LoVo (cell line): ENCODE measurements at regions not wholly inside any gene's neighbourhood (a gene's known extent, or its start where the extent isn't known, plus 50 kb on each side); places are given as distances from the start of the nearest gene placed in this dataset.
"Not testable (repeated sequence)": the region's sequence is repeated elsewhere in the genome, so short reads cannot be mapped to it uniquely, and the experiment has no call there.

Source experiments
- DNase-seq: peaks from one replicate; pipeline ENCODE4 v3.0.0-alpha.2; 2016; ENCODE audit warnings: low spot score

DNA sequence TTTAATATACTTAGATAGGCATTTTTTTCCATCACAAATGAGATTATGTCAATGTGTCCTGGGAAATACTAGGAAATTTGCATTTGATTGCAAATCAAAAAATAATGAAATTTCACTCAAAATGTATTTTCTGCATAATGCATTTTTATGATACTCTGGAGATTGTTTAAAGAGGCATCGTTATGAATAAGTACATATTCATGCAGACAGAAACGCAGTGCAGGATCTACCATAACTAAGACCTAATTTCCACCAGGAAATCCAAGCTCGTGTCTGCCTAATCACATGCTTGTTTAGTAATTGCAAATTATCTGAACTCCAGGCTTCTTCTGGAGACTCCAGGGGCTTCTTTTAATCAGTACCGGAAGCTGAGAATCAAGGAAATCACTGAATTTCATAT lies 163.5 kb upstream of the MXRA5 start:
- DNase-seq = no peak

DNA sequence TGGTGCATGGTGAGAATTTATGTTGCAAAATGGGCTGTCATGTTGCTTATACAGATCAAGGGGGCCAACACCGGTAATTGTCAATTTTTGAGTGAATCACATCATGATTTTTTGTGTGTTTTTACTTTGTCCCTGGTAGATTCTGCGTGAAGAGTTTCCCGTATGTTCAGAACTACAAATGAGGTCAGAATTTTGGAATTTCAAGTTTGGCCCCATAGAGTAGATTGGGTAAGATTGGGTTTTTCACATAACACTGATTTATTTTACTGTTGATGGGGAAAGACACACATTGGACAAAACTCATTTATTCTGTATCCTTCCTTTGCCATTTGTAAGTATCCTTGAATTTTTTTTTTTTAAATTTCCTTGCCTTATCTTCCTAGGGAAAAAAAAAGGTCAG lies 158.5 kb upstream of the MXRA5 start:
- DNase-seq = no peak

DNA sequence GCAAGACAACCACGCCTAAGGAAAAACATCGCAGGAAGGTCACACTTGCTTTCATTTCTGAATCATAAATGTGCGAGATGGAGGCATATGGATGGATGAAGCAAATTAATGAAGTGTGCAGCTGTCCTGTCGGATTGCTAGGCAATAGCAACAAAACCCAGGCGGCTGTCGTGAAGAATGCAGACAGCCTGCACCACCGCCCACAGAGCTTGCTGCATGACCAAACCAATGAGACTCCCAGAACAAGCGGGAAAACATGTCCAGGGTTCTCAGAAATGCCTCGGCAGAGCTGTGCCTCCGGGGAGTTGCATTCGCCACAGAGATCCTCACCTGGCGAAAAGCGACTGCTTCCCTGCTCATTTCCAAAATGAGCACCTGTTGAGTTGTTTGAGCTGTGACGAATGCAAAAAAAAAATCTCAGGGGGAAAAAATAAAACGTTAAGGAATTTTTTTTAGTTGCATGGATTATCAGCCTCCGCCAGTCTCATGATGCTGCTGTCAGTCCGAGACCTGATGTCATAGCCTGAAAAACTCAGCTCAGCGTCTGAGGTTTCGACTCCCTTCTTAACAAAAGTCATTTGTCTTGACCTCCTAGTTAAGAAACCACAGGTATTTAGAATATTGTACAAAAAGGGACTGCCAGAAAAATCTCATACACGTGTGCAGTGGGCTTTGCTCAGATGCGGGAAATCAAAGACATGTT lies 155.5 kb upstream of the MXRA5 start:
- DNase-seq = no peak

DNA sequence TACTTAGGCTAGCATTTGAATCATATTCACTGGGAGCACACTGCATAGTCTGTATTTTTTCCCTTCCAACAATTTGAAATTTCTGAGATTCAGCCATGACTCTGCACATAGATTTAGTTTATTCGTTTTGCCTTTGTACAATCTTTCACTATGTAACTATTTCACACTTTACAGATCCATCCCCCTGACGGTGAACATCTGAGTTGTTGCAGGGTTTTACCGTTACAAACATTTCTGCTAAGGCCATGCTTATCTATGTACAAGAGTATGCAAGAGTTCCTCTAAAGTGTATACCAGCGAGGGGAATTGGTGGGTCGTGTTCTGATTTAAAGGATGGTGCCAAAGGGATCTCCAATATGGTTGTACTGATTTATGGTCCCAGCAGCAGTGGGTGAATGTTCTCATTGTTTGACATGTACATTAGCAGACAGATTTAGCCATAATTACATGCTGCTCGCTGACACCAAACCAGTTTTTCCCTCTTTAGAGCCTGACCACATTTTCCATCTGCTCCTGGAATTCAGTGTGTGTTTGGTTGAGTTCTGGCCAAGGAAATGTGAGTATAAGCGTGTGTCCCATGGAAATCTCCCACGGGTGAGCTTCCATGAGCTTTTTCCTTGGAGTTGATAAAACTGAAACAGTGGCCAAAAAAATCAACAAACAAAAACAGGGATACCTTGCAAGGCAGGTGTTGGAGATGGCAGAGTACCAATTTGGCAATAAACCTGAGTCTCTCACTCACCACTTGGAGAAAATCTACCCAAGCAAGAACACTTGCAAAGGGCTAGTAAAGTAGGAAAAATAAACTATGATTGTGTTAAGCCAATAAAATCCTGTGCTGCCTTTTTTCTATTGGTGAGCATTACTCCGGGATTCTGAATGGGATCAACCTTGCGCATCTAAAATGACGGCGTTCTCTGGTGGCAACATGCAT lies 149.7 kb upstream of the MXRA5 start:
- DNase-seq = not testable (repeated sequence)

DNA sequence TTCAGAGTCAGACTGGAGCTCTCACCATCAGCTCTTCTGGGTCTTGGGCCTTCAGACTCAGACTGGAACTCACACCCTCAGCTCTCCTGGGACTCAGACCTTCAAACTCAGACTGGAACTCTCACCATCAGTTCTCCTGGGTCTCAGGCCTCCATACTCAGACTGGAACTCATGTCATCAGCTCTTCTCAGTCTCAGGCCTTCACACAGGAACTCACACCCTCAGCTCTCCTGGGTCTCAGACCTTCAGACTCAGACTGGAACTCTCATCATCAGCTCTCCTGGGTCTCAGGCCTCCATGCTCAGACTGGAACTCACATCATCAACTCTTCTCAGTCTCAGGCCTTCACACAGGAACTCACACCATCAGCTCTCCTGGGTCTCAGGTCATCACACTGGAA lies 147.2 kb upstream of the MXRA5 start:
- DNase-seq = no peak

DNA sequence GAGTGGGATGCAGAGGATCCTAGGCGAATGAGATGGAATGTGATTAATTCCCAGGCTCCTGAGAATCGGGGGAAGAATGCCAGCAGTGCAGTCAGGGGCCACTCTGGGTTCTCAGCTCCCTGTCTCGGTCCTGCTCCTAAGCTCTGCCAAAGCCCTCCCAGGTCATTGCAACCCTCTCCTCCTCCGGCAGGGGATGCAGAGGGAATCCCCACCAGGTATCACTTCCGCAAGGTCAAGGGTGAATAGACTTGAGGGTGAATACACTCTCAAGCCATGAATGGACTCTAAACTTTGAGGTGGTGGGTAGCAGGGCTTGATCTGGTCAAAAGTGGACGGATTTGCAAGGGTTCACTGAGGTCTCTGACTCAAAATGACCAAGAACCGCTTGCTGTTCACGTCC lies 139.3 kb upstream of the MXRA5 start:
- DNase-seq = no peak

DNA sequence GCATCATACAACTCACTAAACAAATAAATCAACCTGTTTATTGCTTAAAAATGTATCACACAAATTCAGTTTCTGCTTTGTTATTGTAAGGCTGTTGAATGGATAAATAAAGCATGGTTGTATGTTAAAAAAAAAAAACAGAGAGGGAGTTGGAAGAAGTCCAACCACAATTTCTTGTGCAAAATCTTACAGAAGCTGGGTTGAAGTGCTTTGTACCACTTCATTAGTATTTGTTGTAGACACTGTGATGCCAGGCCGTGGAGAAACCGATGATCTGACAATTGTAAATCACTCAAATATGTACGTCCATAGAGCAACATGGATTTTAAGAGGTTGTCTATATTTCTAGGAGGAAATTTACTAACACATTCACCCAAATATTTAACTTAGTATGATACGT lies 132.6 kb upstream of the MXRA5 start:
- DNase-seq = no peak

DNA sequence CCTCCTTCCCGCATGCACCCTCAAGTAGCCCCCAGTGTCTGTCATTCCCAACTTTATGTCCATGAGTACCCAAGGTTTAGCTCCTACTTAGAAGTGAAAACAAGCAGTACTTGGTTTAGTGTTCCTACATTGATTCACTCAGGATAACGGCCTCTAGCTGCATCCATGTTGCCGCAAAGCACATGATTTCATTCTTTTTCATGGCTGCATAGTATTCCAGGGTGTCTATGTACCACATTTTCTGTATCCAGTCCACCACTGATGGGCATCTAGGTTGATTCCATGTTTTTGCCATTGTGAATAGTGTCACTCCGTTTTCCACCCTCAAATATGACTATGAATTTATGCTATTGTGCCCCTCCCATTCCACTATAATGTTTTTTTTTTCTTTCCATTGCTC lies 130.5 kb upstream of the MXRA5 start:
- DNase-seq = no peak

DNA sequence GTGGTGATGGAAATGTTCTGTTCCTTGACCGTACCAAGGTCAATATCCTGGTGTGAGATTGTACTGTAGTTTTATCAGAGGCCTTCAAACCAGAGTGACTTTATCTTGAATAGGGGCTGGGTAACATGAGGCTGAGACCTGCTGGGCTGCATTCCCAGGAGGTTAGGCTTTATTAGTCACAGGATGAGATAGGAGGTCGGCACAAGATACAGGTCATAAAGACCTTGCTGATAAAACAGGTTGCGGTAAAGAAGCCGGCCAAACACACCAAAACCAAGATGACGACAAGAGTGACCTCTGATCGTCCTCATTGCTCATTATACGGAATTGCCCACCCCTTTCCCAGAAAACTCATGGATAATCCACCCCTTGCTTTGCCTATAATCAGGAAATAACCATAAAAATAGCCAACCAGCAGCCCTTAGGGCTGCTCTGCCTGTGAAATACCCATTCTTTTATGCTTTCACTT lies 123.8 kb upstream of the MXRA5 start:
- peak; percentile 48 for DNase-seq

DNA sequence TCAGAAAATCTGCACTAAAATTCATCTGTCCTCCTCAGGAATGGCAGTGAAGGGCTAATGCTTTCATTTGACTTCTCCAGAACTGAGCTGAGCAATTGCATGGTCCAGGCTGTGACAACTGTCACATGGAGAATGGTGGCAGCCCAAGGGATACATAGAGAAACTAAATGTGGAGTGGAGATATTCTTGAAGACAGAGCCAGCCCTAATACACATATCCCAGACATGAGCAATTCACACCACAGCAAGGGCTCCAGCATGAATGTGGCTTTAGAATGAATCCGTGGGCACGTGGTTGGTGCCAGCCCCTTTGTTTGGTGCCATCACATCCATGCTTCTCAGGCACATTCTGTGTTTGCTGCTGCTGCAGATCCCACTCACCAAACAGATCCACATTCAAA lies 121.6 kb upstream of the MXRA5 start:
- no peak for DNase-seq

DNA sequence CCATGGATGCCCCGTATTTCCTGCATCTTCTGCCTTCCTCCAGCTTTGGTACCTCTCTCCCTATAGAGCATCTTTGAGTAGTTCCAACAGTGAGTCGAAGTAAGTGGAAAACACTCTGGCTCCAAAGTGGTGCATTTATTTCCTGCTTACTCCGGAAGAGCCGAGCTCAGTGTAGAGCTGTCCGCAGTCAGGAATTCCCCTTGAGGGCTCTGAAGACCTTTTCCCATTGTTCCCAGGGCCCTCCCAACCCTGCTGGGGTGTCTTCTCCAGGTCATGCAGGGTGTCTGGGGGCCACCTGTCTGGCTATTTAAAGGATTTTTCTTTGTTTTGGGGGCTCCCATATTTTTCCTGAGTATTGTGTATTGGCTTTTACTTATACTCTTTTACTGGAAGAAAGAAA lies 118.6 kb upstream of the MXRA5 start:
- DNase-seq = no peak

DNA sequence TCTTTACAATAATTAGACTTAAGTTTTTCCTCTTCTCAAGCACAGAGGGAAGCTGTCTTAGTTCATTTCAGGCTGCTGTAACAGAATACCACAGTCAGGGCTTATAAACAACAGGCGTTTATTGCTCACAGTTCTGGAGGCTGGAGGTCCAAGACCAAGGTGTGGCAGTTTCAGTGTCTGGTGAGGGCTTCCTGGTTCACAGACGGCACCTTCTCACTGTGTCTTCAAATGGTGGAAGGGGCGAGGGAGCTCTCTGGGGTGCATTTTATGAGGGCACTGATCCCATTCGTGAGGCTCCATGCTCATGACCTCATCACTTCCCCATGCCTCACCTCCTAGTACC lies 115.7 kb upstream of the MXRA5 start:
- DNase-seq = peak; percentile 20

DNA sequence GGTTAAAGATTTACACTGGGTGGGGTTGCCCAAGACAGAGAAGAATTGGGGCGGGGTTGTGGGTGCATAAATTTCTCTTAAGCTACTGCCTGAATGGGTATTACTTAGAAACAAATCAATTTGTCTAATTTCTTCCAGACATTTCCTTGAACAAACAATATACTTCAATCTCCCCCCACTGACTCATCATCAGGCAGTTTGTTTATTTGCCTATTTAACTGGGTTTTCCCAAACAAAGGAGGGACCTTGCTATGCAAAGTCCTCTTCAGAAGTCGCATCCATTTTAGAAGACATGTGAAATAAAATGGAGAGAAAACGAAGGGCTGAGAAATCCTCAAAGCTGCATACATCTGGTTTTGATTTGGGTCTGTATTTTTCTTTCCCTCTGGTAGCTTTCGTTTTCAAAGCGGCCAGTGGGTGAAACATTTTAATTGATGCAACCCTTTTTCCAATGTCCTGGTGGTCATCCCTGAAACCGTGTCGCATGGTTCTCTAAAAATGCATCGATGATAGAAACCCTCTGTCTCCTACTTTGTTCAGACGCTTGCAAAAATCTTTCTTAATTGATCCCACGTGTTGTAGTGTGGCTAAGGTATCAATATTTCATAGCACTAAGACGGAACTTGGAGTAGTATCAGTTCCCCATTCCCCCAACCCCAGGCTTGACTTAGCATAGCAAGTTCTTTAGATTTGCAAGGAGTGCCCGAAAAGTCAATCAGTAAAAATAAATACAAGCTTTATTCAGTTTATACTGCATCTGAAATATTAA lies 115.1 kb upstream of the MXRA5 start:
- DNase-seq = peak; percentile 28

DNA sequence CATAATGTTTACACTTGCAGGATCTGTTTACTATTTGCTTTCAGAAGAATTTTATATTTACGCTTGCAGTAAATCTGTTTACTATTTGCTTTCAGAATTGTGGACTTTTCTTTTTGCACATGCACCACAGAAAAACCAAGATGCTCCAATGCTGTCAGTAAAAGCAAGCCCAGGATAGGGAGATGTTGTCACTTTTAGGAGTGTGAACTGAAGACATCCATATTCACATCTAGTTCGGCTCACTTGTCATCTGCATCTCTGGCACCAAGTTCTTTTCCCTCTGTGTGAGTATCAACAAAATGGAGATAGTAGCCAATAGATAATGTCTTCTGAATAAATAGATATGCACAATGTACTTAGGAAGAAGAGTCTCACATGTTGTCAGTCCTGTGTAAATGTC lies 109.3 kb upstream of the MXRA5 start:
- DNase-seq = no peak

DNA sequence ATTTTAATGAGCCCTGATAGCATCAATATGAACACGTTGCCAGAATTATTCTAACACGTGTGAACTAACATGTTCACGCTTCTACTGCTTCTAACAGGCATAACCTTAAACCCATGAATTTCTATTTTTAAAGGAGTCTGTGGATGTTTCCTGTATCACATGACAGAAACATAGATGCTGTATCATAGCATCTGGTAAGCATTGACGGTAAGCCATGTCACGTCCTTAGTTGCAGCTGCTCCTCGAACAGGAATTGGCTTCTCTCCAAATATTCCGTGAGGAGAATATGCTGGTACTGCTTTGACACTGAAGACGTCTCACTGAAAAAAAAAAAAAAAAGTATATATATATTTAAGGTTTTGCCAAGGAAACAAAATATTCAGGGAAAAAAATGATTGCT lies 105.1 kb upstream of the MXRA5 start:
- DNase-seq = no peak

DNA sequence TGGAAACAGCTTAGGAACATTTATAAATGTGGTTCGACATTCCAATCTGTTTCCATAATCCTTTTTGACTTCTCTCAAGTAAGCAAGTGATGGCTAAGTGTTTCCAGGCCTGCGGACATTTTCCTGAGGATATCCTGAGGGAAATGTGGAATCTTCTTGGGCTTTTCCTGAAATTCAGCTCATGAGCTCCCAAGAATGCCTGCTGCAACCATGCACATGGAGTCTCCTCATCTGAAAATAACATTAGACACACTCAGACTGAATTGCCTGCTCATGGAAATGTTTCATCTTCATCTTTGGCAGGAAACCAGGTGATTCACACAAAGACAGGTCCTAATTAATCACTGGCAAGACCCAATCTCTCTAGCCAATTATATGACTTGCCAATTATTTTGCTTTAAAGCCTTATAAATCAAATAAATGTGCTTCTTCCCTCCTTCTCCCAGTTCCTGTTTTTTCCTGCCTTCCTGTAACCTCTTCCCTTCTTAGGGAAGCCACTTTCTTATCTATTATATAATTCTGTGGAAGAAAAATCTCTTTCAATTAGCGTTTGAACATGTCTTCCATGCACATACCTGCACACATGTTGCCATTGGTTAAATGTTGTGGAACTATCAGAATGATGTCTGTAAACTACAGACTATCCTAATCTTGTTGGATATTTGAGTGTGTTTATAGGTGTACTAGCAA lies 104.6 kb upstream of the MXRA5 start:
- DNase-seq = no peak

DNA sequence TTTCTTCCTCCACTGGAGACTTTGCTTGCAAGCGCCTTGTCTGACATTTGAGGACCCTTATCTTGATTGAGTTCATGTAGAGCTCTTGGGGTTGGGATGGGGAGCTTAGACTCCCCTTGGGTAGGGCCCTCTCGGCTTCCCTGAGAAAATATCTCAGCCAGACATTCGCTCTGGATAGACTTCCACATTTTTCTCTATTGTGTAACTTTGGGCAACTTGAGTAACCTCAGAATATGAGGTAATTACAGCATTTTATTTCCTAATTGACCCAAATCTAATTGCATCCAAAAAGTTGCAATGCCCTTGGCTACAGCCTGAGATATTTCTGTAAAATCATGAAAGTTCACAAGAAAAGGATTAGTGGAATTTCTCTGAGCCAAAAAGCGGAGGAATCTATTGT lies 102.8 kb upstream of the MXRA5 start:
- no peak for DNase-seq

DNA sequence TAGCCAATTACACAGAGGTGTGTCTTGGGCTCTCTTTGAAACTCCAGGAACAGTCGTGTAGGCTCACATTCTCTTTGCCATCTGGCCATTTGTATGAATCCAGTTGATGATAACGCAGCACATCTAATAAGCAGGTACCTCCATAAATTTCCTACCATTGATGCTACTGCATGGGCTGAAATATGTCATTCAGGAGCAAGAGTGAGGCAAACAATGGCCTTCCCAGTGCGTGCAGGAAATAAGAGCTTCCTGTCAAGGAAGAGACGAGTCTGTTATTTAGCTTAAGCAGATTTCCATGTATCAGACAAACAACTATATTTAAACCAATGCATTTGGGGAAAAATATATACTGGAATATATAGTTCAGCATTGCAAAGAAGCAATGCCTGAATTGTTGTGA lies 102.1 kb upstream of the MXRA5 start:
- no peak for DNase-seq

DNA sequence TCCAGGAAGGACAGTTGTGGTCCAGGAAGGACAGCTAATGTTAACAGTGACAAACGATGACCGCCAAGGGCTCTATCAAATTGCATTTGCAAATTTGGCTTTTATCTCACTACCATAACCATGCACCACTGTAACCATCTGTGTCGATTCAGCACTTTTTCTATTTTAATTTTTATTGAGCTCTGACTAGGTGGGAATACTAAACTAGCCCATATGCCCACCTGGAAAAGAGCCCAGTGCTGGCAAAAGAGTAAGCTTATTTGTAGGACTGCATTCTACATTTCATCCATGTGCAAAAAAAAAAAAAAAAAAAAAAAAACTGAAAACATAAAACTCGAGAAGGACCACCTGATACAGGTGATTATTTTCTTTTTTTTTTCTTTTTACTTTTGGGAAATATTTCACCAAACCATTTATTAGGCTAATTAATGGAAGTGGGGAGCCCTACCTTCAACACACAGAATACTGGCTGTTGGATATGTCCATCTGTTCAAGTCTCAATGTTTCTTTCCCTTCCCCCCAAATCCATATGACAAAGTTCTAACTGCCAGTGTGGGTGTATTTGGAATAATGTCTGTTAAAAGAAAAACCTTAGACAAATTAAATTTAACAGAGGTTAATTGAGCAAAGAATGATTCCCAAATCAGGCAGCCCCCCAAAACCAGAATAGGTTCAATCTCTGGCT lies 99.5 kb upstream of the MXRA5 start:
- no peak for DNase-seq

DNA sequence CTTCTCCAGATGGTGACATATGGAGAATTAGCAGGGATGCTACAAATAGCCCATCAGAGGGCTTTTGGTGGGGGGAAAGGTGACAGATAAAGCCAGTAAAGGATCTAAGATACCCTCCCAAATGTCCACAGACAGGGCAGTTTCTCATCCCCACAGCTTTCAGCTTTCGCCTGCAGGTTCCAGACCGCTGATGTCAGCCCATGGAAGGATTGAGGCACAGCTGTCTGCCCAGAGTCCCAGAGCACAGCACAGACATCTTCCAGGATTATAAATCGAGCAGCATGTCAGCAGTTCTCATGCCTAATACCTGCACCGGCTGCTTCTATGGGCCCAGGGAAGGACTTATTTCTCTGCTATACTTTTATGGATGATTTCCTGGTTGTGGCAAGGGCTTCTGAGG lies 96.7 kb upstream of the MXRA5 start:
- DNase-seq = no peak

DNA sequence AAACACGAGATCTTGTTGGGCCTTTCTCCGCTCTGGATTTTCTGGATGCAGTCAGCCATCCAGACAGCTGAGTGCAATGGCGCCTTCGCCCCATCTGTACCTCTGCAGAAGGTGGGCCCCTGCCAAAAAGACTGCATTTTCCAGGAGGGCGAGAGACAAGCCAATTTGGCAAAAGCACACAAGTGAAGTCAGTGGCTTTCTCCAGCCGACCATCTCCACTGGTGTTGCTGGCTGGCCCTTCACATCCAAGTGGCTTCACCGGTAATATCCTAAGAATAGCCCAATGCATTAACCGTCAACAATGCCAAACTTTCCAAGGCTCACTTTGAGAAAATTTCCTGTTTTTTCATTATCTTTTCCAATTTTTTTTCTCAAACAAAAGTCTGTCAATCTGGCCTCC lies 96.2 kb upstream of the MXRA5 start:
- DNase-seq = no peak

DNA sequence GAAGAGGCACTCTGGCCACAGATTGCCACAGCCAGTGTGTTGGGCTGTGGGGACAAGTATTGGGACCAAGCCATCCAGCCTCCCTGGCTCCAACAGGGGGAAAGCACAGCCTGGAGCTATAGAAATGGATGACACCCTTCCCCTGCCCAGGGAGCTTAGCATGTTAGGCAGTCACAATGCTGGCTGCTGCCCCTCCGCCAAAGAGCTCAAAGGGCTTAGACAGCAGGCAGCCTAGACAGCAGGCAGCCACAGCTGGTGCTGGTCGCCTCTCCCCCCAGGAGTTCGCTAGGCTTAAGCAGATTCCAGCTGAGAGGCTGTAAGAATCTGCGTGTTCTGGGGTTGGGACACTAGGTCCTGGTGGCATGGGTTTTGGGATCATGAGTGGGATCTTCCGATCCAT lies 94.5 kb upstream of the MXRA5 start:
- DNase-seq = no peak
